ENCODE measurements at regions not wholly inside any gene's neighbourhood (a gene's known extent, or its start where the extent isn't known, plus 50 kb on each side); places are given as distances from the start of the nearest gene placed in this dataset.

GRCh38 chr2:215514516-215514915 is 78.6 kb upstream of the FN1 start (continued):
- TF ChIP-seq, protein P1, sequence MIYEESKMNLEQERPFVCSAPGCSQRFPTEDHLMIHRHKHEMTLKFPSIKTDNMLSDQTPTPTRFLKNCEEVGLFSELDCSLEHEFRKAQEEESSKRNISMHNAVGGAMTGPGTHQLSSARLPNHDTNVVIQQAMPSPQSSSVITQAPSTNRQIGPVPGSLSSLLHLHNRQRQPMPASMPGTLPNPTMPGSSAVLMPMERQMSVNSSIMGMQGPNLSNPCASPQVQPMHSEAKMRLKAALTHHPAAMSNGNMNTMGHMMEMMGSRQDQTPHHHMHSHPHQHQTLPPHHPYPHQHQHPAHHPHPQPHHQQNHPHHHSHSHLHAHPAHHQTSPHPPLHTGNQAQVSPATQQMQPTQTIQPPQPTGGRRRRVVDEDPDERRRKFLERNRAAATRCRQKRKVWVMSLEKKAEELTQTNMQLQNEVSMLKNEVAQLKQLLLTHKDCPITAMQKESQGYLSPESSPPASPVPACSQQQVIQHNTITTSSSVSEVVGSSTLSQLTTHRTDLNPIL (CRISPR knock-in tag; IDR thresholded peaks at IDR 0.05) = no peak
- no peak for TF ChIP-seq ELF1 (tag; IDR thresholded peaks at IDR 0.05)

- BruUV-seq (replicated peaks) = no TSS peak
- peaks cover 3 to 4% of the 10 kb centered on the region in 2 experiments; a peak in 3 of 5 replicates for H3K4me1 ChIP-seq (replicated peaks in 1 of 2; ENCODE audit: control insufficient read depth in 2 of 2, insufficient read depth in 2 of 2, low read length in 2 of 2)
- 0 out of 2 replicates have a peak overlapping the region, but pooled peaks have one; percentile 16 for H2AFZ ChIP-seq (ENCODE audit: low read depth, low read length)
- WGBS (ENCODE audit: insufficient coverage, low coverage, missing lambda C conversion rate) = 61% methylated on average over 6 of the region's 6 CpGs
- DNase-seq (ENCODE audit: extremely low read depth in 1 of 4, low spot score in 3 of 4) (no peak), FAIRE-seq (no peak), ATAC-seq (no peak)
- TF ChIP-seq ZNF197 (CRISPR knock-in tag; IDR thresholded peaks at IDR 0.05; ENCODE audit: low read depth) (no peak), ZNF24 (IDR thresholded peaks at IDR 0.05) (peak; percentile 87)
- no peaks in the 10 kb centered on the region for H3K27me3 ChIP-seq (ENCODE audit: control insufficient read depth in 2 of 2, insufficient read depth in 2 of 2, low read length in 2 of 2)
- in situ Hi-C loops (cut with MboI) = no loop called here
- H3K27ac ChIP-seq (ENCODE audit: extremely low read depth, low read depth, low read length) = no peak overlapping the region
- no peaks in the 10 kb centered on the region for H3K9me3 ChIP-seq (replicated peaks; ENCODE audit: control insufficient read depth, insufficient read depth, low read depth, low read length)
- H3K9me1 ChIP-seq (ENCODE audit: control insufficient read depth, insufficient read depth, low read length) = no peaks in the 10 kb centered on the region
- CTCF ChIA-PET (ENCODE audit: low intra/inter-chr PET ratio) = no interaction called here
- H3K36me3 ChIP-seq (ENCODE audit: control insufficient read depth, insufficient read depth, low read length) = no peaks in the 10 kb centered on the region
- no peaks in the 10 kb centered on the region for H3K79me2 ChIP-seq (ENCODE audit: control insufficient read depth, insufficient read depth, low read length)
- no peak overlapping the region for H3K9ac ChIP-seq (ENCODE audit: insufficient read depth in 1 of 2, low read depth in 2 of 2, low read length in 2 of 2)
- intact Hi-C loops (cut with micrococcal nuclease) = no loop called here
- POLR2A ChIA-PET = interaction anchor here (0.7 to 0.9 kb wide), 2 partner anchors 15 to 987 kb away, joined by 3 read pairs; partner anchors contain the start of gene RPL37A
- H3K4me3 ChIP-seq = no peak overlapping the region
- no peak overlapping the region for H3K4me2 ChIP-seq (ENCODE audit: insufficient read depth, low read length)
- no peaks in the 10 kb centered on the region for H4K20me1 ChIP-seq (replicated peaks; ENCODE audit: control insufficient read depth, insufficient read depth, low read length)
Measured at GRCh38 chr2:215511454-215512346, 75.8 kb upstream of the FN1 start.
